ENCODE measurements at regions not wholly inside any gene's neighbourhood (a gene's known extent, or its start where the extent isn't known, plus 50 kb on each side); places are given as distances from the start of the nearest gene placed in this dataset.
"Not testable (repeated sequence)": the region's sequence is repeated elsewhere in the genome, so short reads cannot be mapped to it uniquely, and the experiment has no call there.

DNA sequence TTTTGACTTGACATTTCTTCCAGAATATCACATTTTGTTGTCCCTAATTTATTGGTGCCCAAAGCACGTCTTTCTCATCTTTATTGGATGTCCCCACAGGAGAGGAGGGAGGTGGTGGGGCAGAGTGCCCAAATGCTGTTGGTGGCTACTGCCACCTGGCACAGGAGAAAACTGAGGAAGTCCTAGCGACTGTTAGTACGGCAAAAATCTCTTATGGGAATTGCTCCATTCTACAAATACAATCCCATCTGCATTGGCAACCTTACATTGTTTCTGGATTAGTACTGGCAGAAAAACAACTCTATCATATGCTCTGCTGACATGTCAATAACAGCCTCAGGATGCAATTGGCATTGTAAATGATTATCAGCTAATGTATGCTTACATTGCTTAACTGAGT lies 235.4 kb upstream of the IRAK1BP1 start:
- DNase-seq (ENCODE audit: extremely low read depth, low read depth, low spot score), result no peak

DNA sequence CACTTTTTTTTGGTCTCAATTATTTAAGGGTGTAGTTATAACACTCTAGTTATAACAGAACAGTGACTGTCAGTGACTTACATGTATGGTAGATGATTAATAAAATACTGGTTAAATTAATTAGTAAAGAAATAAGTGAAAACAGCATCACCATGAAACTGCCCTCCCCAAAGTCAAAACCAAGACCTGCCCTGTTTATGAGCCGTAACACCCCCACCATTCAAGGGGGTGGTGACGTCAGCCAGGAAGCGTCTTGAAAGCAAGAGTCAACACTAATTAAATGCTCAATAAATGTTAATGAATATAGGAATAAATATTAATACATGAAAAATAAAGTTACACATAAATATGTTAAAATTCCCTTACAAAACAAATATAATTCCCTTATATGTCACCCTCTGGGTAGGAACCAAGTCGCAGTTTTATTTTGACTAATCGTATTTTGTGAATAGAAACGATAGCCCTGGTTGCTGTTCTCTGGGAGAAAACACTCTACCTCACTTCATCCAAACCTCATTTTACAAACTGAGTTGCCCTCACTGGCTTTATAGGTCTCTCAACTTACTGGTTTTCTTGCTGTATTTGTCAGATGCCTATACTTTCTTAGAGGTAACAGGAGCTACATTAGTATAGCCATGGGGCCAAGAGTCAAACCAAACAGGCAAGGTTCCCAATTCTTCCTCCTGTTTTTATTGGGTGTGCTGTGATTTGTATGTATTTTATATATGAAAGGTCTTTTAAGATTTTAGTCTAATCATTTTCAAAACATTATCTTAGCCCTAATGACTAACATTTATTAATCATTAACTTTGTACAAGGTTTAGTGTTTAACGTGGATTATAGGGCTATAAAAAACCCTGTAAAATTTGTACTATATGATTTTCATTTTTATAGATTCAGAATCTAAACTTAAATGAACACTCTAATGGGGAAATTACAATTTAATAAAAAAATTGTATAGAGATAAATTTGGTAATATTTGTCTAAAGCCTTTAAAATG lies 227.9 kb upstream of the IRAK1BP1 start:
- DNase-seq (ENCODE audit: extremely low read depth, low read depth, low spot score), result no peak

DNA sequence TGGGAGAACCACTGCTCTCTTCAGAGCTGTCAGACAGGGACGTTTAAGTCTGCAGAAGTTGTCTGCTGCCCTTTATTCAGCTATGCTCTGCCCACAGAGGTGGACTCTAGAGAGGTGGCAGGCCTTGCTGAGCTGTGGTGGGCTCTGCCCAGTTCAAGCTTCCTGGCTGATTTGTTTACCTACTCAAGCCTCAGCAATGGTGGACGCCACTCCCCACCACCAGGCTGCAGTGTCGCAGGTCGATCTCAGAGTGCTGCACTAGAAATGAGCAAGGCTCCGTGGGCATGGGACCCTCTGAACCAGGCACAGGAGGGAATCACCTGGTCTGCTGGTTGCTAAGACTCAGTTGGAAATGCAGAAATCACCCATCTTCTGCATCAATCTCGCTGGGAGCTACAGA lies 223.4 kb upstream of the IRAK1BP1 start:
- not testable (repeated sequence) for DNase-seq (ENCODE audit: extremely low read depth, low read depth, low spot score)

DNA sequence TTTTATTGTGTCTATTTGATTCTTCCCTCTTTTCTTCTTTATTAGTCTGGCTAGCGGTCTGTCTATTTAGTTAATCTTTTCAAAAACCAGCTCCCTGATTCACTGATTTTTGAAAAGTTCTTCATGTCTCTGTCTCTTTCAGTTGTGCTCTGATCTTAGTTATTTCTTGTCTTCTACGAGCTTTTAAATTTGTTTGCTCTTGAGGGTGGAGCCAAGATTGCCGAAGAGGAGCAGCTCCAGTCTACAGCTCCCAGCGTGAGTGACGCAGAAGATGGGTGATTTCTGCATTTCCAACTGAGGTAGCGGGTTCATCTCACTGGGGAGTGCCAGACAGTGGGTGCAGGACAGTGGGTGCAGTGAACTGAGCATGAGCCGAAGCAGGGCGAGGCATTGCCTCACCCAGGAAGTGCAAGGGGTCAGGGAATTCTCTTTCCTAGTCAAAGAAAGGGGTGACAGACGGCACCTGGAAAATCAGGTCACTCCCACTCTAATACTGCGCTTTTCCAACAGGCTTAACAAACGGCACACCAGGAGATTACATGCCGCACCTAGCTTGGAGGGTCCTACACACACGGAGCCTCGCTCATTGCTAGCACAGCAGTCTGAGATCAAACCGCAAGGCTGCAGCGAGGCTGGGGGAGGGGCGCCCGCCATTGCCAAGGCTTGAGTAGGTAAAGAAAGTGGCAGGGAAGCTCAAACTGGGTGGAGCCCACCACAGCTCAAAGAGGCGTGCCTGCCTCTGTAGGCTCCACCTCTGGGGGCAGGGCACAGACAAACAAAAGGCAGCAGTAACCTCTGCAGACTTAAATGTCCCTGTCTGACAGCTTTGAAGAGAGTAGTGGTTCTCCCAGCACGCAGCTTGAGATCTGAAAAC lies 220.6 kb upstream of the IRAK1BP1 start:
- not testable (repeated sequence) for DNase-seq (ENCODE audit: extremely low read depth, low read depth, low spot score)

DNA sequence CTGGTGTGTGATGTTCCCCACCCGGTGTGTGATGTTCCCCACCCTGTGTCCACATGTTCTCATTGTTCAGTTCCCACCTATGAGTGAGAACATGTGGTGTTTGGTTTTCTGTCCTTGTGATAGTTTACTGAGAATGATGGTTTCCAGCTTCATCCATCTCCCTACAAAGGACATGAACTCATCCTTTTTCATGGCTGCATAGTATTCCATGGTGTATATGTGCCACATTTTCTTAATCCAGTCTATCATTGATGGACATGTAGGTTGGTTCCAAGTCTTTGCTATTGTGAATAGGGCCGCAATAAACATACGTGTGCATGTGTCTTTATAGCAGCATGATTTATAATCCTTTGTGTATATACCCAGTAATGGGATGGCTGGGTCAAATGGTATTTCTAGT lies 201.5 kb upstream of the IRAK1BP1 start:
- not testable (repeated sequence) for DNase-seq (ENCODE audit: extremely low read depth, low read depth, low spot score)

DNA sequence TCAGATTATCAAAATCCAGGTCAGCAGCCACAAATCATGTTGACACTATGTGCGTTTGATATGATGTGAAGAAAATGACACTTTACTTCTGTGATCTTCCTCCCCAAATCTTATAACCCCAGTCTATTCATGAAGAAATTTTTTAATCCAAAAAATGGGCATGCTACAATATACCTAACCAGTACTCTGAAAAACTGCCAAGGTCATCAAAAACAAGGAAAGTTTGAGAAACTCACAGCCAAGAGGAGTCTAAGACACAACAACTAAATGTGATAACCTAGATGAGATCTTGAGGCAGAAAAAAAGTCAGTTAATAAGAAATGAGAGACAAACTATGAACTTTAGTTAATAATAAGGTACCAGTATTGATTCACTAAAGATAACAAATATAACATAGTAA lies 200.6 kb upstream of the IRAK1BP1 start:
- no peak for DNase-seq (ENCODE audit: extremely low read depth, low read depth, low spot score)

DNA sequence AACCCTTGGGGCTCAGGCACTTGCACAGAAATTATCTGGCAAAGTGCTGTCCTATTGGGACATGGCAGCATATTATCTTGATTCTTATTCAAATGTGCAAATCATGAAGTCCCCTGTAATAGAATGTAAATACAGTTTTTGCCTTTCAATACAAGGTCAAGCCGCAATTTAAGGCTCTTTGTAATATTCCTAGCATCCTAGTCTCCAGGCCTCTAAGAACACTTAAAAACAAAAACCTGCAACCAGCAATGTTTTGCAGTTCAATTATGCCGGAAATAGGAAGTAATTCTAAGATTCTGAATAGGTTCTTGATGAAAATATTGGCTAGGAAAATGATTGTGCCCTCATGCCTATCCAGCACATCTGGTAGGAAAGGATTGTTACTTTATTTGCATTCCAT lies 197.2 kb upstream of the IRAK1BP1 start:
- no peak for DNase-seq (ENCODE audit: extremely low read depth, low read depth, low spot score)

DNA sequence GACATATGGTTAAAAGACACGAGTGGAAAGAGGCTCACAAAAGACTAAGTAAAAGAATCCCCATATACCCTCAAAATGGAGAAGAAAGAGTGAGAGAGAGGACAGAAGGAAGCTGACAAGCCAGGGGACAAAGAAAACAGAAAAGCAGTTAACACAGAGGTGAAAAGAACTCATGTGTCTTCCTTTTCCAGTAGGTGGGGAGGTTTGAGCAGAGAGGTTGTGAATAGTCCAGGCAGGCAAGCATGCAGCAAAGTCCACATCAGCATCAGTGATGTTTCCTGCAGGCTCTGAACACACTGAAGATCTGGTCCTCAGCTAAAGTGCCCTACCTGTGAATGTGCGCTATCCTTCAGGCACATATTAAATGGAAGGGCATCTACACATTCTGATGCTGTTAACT lies 196.5 kb upstream of the IRAK1BP1 start:
- no peak for DNase-seq (ENCODE audit: extremely low read depth, low read depth, low spot score)

DNA sequence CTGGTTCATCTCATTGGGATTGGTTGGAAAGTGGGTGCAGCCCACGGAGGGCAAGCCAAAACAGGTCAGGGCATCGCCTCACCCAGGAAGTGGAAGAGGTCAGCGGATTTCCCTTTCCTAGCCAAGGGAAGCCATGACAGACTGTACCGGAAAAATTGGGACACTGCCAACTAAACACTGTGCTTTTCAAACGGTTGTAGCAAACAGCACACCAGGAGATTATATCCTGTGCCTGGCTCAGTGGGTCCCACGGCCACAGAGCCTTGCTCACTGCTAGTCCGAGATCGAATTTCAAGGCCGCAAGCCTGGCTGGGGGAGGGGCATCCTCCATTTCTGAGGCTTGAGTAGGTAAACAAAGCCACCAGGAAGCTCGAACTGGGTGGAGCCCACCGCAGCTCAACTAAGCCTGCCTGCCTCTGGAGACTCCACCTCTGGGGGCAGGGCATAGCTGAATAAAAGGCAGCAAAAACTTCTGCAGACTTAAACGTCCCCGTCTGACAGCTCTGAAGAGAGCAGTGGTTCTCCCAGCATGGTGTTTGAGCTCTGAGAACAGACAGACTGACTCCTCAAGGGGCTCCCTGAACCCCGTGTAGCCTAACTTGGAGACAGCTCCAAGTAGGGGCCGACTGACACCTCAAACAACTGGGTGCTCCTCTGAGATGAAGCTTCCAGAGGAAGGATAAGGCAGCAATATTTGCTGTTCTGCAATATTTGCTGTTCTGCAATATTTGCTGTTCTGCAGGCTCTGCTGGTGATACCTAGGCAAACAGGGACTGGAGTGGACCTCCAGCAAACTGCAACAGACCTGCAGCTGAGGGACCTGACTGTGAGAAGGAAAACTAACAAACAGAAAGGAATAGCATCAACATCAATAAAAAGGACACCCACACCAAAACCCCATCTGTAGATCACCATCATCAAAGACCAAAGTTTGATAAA lies 191.0 kb upstream of the IRAK1BP1 start:
- DNase-seq (ENCODE audit: extremely low read depth, low read depth, low spot score), result not testable (repeated sequence)

DNA sequence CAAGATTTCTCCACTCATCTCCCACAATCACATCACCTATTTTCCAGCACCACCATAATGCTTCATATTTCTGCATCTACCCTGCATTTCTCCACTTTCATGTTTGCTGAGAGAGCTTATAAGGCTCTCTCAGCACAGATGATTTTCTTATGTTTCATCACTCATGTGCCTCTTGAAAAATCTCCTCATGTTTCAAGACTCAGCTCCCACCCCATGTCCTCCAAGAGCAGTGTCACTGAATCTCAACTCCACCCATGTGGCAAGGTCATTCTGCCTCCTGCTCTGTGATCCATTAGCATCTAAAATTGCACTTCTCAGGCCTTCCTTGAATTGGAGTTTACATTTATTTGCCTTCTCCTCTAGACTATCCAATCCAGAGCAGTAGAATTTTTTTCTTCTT lies 178.7 kb upstream of the IRAK1BP1 start:
- no peak for DNase-seq (ENCODE audit: extremely low read depth, low read depth, low spot score)

DNA sequence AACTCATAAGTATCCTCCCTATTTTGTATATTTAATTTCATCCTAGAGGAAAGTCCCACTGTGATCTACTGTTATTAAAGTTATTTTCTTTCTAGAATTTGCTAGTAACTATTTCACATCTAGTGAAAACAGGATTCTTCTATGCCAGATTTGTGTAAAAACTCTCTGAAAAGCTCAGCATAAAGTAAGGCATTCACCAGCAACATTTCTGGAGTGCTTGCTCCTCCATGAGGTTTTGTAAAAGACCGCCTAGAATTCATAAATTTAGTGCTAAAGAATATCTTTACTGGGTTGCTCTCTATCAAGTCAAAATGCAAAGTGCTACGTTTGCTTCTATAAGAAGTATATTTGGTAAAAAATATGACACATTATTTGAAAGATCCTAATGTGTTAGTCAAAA lies 173.5 kb upstream of the IRAK1BP1 start:
- no peak for DNase-seq (ENCODE audit: extremely low read depth, low read depth, low spot score)

DNA sequence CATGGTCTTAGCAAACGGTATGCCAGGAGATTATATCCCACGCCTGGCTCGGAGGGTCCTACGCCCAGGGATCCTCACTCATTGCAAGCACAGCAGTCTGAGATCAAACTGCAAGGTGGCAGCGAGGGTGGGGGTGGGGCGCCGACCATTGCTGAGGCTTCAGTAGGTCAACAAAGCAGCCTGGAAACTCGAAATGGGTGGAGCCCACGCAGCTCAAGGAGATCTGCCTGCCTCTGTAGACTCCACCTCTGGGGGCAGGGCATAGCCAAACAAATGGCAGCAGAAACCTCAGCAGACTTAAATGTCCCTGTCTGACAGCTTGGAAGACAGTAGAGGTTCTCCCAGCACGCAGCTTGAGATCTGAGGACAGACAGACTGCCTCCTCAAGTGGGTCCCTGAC lies 172.7 kb upstream of the IRAK1BP1 start:
- not testable (repeated sequence) for DNase-seq (ENCODE audit: extremely low read depth, low read depth, low spot score)

DNA sequence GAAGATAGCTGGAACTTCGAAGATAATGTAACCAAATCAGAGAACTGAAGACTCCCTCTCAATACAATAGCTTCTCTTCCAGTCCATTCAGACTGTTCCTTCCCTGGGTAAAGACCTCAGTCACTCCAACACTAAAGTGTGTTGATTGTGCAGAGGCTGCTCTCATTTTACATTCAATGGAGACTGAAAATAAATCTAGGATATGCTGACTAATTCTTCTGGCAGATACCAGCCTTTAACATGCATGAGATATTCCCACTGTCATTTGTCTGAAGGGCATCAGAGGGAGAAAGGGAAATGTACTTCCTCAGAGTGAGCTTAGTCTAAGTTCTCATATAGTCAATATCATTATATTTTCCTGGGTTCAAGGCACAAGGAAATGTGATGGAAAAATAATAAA lies 166.4 kb upstream of the IRAK1BP1 start:
- no peak for DNase-seq (ENCODE audit: extremely low read depth, low read depth, low spot score)

DNA sequence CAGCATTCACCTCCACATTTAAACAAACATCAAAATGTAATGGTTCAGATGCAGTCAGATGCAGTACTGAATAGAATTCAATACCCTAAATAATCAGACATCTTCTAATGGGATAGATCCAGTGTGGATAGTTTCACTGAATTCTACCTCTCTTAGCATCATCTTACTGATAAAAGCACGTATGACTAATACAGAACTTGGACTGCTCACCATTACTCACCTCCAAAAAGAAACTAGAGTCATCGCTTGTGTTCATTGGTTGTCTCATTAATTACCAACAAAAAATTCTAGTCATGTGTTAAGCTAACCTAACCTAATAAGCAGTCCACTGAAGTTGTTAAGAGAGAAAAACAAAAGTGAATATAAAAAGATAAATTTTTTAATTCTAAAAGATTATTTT lies 165.9 kb upstream of the IRAK1BP1 start:
- no peak for DNase-seq (ENCODE audit: extremely low read depth, low read depth, low spot score)

DNA sequence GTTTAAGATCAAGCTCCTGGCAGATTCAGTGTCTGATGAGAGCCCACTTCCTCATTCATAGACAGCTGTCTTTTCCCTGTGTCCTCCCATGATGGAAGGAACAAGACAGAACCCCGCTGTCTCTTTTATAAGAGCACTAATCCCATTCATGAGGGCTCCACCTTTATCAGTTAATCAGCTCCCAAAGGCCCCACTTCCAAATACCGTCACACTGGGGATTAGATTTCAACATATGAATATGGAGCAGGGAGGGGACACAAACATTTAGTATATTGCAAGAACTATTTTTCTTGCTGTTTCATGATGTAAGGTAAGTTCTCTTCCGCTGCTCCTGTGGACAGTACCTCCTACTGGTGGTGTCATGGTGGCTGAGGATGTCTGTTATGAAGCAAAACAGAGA lies 158.3 kb upstream of the IRAK1BP1 start:
- DNase-seq (ENCODE audit: extremely low read depth, low read depth, low spot score), result no peak

DNA sequence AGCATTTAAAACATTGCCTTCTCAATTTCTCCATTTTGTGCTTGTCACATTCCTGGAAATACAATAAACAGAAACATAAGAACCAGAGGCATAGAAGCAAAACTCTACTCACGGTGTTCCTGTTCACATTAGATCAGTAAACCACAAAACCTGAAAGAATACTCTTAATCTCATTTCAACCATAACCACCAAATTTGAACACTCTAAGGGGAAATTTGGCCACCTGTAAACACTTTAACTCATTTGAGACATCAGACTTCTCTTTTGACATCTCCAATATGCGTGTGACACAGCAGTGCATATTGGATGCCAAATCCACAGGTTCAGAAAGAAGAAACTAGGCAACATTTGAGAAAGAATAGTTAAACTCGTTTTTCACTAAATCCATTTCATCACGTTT lies 153.8 kb upstream of the IRAK1BP1 start:
- DNase-seq (ENCODE audit: extremely low read depth, low read depth, low spot score), result no peak

DNA sequence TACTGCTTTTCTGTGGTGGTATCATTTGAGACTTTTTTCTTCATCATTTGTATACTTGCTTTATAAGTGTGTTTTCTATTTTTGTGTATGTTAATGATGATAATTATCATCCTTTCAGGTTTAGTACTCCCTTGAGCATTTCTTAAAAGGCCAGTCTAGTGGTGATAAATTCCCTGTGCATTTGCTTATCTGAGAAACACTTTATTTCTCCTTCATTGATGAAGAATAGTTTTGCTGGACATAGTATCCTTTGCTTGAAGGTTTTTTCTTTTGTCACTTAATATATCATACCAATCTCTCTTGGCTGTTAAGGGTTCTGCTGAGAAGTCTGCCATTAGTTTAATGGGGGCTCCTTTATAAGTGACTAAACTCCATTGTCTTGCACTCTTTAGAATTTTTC lies 123.2 kb upstream of the IRAK1BP1 start:
- DNase-seq (ENCODE audit: extremely low read depth, low read depth, low spot score), result no peak

DNA sequence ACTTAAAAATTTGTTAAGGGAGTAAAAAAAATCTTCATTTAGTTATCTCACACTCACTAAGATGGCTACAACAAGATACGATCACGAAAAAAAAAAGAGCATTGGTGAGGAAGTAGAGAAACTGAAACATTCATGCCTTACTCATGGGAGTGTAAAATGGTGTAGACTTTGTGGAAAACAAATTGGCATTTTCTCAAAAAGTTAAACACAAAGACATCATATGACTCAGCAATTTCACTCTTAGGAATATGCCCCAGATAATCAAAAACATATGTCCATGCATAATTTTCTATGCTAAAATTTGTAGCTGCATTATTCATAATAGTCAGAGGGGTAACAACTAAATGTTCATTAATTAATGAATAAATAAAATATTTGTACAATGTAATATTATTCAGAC lies 120.9 kb upstream of the IRAK1BP1 start:
- no peak for DNase-seq (ENCODE audit: extremely low read depth, low read depth, low spot score)

DNA sequence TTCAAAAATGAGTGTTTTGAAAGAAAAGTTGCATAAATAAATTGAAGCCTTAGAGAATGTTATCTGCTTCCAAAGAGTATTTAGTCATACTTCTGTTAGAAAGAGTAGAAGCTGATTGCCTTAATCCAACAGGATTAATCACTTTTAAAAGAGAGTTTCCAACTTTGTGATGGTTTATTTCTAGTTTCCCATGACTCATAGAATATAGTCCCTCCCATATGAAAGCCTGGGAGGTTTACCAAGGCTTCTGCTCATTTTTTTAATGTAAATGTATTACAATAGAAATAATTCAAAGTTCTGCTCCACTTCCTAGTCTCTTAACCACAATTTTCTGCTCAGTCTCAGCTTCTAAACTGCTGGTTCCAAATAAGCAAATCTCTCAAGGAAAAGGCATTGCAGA lies 118.0 kb upstream of the IRAK1BP1 start:
- no peak for DNase-seq (ENCODE audit: extremely low read depth, low read depth, low spot score)

DNA sequence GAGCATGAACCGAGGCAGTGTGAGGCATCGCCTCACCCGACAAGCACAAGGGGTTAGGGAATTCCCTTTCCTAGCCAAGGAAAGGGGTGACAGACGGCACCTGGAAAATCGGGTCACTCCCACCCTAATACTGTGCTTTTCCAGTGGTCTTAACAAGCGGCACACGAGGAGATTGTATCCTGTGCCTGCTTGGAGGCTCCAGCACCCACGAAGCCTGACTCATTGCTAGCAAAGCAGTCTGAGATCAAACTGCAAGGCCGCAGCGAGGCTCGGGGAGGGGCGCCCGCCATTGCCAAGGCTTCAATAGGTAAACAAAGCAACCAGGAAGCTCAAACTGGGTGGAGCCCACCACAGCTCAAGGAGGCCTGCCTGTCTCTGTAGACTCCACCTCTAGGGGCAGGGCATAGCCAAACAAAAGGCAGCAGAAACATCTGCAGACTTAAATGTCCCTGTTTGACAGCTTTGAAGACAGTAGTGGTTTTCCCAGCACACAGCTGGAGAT lies 109.0 kb upstream of the IRAK1BP1 start:
- DNase-seq (ENCODE audit: extremely low read depth, low read depth, low spot score), result not testable (repeated sequence)

Measured in glomerular endothelial cell (primary cell).